Muscle of back (tissue), 3 donors: ENCODE measurements at regions not wholly inside any gene's neighbourhood (a gene's known extent, or its start where the extent isn't known, plus 50 kb on each side); places are given as distances from the start of the nearest gene placed in this dataset.
"Not testable (repeated sequence)": the region's sequence is repeated elsewhere in the genome, so short reads cannot be mapped to it uniquely, and the experiment has no call there.

ENCODE experiments used
- DNase-seq, 3 donors: peaks; one replicate each; pipeline versions ENCODE4 v3.0.0 to v3.0.0-alpha.2; 2013

DNA sequence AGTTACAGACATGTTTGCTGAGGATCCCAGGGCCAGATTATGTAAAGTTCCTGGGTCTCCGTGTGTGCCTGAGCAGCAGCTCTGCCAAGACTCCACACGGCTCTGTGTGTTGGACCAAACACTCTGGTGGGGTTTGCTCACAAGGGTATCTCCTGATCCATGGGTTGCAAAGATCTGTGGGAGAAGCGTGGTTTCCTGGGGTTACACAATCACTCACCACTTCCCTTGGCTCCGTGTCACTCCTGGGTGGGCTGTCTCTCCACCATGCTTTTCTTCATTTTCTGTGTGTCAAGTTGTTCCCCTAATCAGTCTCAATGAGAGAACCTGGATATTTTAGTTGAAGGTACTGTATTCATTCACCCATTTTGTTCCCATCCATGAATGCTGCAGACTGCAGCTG, 1088.8 kb downstream of the FSCB start:
- no peak for DNase-seq

- peak in 1 of 3 donors; percentile 5 for DNase-seq
Observed at GRCh38 chr14:43413084-43413483, 1094.0 kb downstream of the FSCB start.

DNA sequence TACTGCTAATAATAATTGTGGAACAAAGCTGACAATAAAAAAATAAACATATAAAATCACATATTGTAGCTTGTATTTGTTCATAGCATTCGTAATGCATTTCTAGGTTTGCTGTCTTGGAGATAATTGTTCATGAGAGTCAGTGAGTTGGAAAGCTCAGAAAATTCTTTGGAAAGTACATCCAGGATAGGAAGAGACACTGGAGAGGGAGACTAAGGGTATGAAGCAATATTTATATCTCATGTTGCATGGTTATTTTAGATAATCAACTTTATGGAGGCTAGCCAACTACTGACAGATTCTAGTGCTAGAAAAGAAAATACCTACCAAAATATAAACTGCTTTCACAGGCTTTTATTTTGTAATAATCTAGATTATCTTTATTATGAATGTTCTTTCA, 1095.2 kb downstream of the FSCB start:
- DNase-seq, result peak; percentile 13 to 57 (median 30)

DNA sequence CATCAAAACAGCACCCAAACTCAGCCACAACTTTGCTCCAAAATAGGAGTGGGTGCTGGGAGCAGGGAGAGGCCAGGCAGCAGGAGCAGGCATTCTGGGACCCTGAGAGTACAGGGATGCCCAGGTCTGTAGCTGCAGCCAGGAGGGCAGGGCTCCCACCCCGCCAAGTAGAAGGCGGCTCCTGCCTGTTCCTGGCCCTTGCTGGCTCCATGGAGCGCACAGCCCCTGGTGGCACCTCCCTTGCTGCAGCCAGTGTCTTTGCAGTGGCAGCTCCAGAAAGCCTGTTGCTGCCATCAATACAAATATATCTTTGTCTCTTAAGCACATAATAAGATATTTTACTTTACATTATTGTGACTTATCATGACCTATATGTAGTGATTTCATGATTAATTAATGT, 1096.5 kb downstream of the FSCB start:
- no peak for DNase-seq

GRCh38 chr14:43408472-43408871, 1098.6 kb downstream of the FSCB start:
- no peak for DNase-seq

- no peak for DNase-seq
Observed at GRCh38 chr14:43407706-43408105, 1099.4 kb downstream of the FSCB start.

- no peak for DNase-seq
Observed at GRCh38 chr14:43406931-43407330, 1100.2 kb downstream of the FSCB start.

DNA sequence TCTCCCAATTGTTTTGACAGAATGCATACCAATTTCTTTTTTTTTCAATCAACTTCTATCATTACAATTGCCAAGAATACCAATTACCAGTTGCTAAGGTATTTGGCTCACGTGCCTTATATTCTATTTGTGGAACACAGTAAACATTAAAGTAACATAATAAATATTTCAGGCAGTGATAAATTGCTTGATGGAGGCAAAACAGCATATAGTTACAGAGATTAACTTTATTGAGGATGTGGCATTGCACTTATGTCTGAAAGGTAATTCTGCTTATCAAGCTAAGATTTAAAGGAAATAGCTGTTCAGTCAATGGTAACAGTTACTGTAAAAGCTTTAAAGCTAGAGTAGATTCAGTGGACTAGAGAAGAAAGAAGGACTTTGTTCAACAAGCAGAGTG, 1107.8 kb downstream of the FSCB start:
- no peak for DNase-seq

- DNase-seq, result not testable (repeated sequence)
Observed at GRCh38 chr14:43370565-43370896, 1136.6 kb downstream of the FSCB start.

DNA sequence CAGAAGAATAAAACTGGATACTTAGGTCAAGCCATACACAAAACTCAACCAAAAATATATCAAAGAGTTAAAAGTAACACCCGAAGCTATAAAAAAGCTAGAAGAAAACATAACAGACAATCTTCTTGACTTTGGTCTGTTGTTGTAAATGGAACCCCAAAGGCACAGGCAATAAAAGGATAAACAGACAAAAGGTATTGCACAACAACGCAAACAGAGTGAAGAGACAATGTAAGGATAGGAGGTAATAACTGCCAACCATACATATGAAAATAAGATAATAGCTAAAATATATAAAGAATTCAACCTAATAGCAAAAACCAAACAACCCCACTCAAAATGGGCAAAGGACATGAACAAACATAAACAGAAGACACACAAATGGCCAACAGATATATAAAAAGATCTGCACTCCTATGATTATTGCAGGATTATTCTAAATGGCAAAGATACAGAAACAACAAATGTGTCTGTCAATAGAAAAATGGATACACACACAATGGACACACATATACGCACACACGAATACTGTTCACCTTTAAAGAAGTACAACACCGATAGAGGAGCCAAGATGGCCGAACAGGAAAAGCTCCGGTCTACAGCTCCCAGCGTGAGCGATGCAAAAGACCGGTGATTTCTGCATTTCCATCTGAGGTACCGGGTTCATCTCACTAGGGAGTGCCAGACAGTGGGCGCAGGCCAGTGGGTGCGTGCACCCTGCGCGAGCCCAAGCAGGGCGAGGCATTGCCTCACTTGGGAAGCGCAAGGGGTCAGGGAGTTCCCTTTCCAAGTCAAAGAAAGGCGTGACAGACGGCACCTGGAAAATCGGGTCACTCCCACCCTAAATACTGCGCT, 1137.1 kb downstream of the FSCB start:
- DNase-seq, result no peak

GRCh38 chr14:43362586-43362985, 1144.5 kb downstream of the FSCB start:
- peak in 1 of 3 donors; percentile 2 for DNase-seq

GRCh38 chr14:43361751-43362150, 1145.3 kb downstream of the FSCB start:
- no peak for DNase-seq

GRCh38 chr14:43360239-43360638, 1146.8 kb downstream of the FSCB start:
- no peak for DNase-seq

DNA sequence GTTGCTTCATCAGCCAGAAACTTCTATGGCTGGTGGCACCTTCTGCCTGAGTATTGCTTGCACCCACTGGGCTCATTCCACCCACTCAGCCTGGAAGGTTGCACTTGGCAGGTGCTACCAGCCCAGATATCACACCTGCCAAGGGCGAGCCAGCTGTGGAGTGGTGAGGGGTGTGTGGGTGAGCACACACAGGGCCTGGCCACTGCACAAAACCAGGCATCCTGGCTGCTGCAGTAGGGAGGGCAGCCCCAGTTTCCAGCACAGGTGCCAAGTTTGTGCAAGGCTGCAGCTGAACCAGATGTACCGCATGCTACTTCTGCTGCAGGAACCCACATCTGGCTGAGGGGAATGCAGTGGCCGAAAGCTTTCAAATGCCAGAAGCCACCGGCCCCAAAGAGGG, 1147.8 kb downstream of the FSCB start:
- DNase-seq, result no peak

DNA sequence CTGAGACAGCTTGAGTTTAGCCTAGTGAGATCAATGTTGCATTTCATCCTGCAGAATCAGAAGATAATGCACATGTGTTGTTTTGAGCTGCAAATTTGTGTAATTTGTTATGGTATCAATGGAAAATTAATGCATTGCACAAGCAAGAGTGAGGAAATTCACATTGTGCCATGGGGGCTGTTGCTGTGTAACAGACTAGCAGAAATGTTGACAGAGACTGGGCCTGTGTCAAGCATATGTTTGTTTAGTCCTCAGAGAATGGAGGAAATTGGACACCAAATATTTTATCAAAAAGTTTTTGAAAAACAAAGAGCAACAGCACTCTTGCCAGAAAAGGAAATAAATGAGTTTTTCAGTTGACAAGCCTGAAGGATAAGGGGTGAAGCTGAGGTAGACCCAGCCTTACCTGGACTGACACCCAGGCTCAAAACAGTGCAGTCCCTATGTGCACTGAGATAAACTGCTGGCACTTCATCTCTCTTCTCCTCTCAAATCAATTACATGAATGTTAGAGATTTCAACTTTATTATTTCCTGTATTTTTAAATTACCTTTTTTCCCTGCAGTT, 1150.0 kb downstream of the FSCB start:
- DNase-seq, result no peak

- no peak for DNase-seq
Observed at GRCh38 chr14:43356382-43356781, 1150.7 kb downstream of the FSCB start.

GRCh38 chr14:43341921-43342320, 1165.2 kb downstream of the FSCB start:
- no peak for DNase-seq

DNA sequence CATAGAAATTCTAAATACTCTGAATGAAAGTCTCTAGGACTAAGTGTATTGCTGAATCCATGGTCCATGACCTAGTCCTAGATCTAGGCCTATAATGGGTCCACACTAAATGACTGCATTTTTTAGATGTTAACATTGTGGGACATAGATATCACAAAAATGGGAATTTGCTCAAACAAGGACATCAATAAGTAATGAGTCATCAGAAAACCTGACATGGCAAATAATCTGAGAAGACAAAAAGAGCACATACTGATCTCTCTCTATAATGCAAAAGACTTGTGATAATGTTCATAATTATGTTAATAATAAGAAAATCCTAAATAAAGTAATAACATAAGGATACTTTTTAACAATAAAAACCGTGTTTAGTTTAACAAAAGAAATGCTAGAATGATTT, 1168.4 kb downstream of the FSCB start:
- DNase-seq, result no peak

- DNase-seq, result peak in 2 of 3 donors; percentile 17 to 41
Observed at GRCh38 chr14:43336351-43336750, 1170.7 kb downstream of the FSCB start.

- DNase-seq, result not testable (repeated sequence)
Observed at GRCh38 chr14:43326501-43327407, 1180.3 kb downstream of the FSCB start.

GRCh38 chr14:43316427-43316826, 1190.7 kb downstream of the FSCB start:
- DNase-seq, result no peak

- no peak for DNase-seq
Observed at GRCh38 chr14:43313719-43314118, 1193.4 kb downstream of the FSCB start.
